Stomach (tissue), 4 donors: ENCODE measurements at regions not wholly inside any gene's neighbourhood (a gene's known extent, or its start where the extent isn't known, plus 50 kb on each side); places are given as distances from the start of the nearest gene placed in this dataset.

Experiments used
- POLR2A ChIP-seq, 4 donors: fragments of 450-650 bp; IDR thresholded peaks; one replicate each; pipeline ENCODE4 v1.6.1; 2016; ENCODE audit warnings: antibody characterized with exemption in 4 of 4, control low read depth in 2 of 4, mild to moderate bottlenecking in 1 of 4, moderate library complexity in 1 of 4
- POLR2AphosphoS5 ChIP-seq, 3 donors: sonication (generic); formaldehyde crosslinking; IDR thresholded peaks; one replicate each; pipeline ENCODE4 v1.6.1; 2016; ENCODE audit warnings: antibody characterized with exemption in 3 of 3
- TF ChIP-seq, protein P1 (sequence below), 7 experiments: fragments of 450-650 bp in 4 of 7; fragments of 200-600 bp in 3 of 7; sonication (generic) in 3 of 7; IDR thresholded peaks; one replicate each; pipeline ENCODE4 v1.5.1; 2016 to 2019; ENCODE audit warnings: antibody characterized with exemption in 7 of 7, control low read depth in 2 of 7, mild to moderate bottlenecking in 1 of 7

DNA sequence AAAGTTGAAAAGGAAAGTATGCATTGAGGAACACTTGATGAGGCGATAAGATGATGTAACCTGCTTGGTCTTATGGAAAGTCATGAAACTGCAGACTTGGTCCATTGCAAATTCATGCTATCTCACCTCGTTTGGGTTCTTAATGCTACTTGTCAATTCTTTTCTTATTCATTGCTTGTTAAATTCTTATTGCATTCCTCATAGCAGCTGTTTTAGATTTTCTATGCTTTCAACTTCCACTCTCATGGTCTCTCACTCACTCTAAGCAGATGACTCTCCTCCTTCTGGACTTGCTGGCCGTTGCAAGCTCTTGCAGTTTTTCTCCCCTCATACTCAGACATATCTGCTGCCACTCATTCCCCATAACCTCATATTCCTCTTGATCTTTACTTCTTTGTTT is 67.8 kb upstream of the CSNK1A1L start:
- TF ChIP-seq, protein P1, sequence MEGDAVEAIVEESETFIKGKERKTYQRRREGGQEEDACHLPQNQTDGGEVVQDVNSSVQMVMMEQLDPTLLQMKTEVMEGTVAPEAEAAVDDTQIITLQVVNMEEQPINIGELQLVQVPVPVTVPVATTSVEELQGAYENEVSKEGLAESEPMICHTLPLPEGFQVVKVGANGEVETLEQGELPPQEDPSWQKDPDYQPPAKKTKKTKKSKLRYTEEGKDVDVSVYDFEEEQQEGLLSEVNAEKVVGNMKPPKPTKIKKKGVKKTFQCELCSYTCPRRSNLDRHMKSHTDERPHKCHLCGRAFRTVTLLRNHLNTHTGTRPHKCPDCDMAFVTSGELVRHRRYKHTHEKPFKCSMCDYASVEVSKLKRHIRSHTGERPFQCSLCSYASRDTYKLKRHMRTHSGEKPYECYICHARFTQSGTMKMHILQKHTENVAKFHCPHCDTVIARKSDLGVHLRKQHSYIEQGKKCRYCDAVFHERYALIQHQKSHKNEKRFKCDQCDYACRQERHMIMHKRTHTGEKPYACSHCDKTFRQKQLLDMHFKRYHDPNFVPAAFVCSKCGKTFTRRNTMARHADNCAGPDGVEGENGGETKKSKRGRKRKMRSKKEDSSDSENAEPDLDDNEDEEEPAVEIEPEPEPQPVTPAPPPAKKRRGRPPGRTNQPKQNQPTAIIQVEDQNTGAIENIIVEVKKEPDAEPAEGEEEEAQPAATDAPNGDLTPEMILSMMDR (IDR thresholded peaks at IDR 0.05): no peak
- TF ChIP-seq POLR2A (IDR thresholded peaks at IDR 0.05) (no peak), POLR2AphosphoS5 (IDR thresholded peaks at IDR 0.05) (no peak)
